OCI-LY3 (cell line): ENCODE measurements at regions not wholly inside any gene's neighbourhood (a gene's known extent, or its start where the extent isn't known, plus 50 kb on each side); places are given as distances from the start of the nearest gene placed in this dataset.

ENCODE experiments used
- EZH2phosphoT487 ChIP-seq: fragments of 200-600 bp; shearing (Covaris generic); IDR thresholded peaks from 2 replicates; pipeline ENCODE4 v1.6.1; 2018; ENCODE audit warnings: antibody characterized with exemption, mixed run types, low read depth
- TF ChIP-seq, protein P1 (sequence below): fragments of 200-600, 300-600 bp; sonication (generic); IDR thresholded peaks from 2 replicates; pipeline ENCODE4 v1.5.1; 2014; ENCODE audit warnings: antibody characterized with exemption, low read length, low read depth

DNA sequence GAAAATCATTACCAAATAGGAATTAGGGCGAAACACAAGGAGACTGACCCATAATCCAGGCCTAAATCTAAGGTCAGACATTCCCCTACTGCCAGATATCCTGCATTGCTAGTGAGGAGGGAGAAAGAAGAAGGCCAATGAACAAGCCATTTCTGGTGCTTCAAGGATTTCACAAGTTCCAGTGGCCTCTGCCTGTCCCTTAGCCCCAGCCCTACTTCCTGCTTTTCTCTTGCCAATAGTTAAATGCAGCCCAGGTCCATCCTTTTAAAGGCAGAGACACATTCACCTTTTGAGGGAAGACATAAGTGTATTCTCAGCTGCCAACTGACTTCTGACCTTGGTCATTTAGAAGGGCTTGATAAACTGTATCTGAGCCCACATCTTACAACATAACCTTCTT, 135.8 kb downstream of the ZNF621 start:
- TF ChIP-seq EZH2phosphoT487, result no peak
- TF ChIP-seq, protein P1, sequence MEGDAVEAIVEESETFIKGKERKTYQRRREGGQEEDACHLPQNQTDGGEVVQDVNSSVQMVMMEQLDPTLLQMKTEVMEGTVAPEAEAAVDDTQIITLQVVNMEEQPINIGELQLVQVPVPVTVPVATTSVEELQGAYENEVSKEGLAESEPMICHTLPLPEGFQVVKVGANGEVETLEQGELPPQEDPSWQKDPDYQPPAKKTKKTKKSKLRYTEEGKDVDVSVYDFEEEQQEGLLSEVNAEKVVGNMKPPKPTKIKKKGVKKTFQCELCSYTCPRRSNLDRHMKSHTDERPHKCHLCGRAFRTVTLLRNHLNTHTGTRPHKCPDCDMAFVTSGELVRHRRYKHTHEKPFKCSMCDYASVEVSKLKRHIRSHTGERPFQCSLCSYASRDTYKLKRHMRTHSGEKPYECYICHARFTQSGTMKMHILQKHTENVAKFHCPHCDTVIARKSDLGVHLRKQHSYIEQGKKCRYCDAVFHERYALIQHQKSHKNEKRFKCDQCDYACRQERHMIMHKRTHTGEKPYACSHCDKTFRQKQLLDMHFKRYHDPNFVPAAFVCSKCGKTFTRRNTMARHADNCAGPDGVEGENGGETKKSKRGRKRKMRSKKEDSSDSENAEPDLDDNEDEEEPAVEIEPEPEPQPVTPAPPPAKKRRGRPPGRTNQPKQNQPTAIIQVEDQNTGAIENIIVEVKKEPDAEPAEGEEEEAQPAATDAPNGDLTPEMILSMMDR, result no peak
